Gastrocnemius medialis (tissue), 4 donors: ENCODE measurements at regions not wholly inside any gene's neighbourhood (a gene's known extent, or its start where the extent isn't known, plus 50 kb on each side); places are given as distances from the start of the nearest gene placed in this dataset.

Experiments used
- POLR2A ChIP-seq, 2 donors: fragments of 450-650 bp; IDR thresholded peaks; one replicate each; pipeline ENCODE4 v1.6.1; 2017; ENCODE audit warnings: antibody characterized with exemption in 2 of 2, mild to moderate bottlenecking in 2 of 2, moderate library complexity in 2 of 2
- TF ChIP-seq, protein P1 (sequence below), 5 experiments: fragments of 450-650 bp in 3 of 5; fragments of 200-600 bp in 2 of 5; sonication (generic) in 2 of 5; IDR thresholded peaks in 4 of 5; conservative IDR thresholded peaks in 1 of 5; 1 replicate in 4 of 5; 2 replicates in 1 of 5; pipeline ENCODE4 v1.5.1; 2016 to 2019; ENCODE audit warnings: antibody characterized with exemption in 5 of 5, mild to moderate bottlenecking in 3 of 5, moderate library complexity in 3 of 5

DNA sequence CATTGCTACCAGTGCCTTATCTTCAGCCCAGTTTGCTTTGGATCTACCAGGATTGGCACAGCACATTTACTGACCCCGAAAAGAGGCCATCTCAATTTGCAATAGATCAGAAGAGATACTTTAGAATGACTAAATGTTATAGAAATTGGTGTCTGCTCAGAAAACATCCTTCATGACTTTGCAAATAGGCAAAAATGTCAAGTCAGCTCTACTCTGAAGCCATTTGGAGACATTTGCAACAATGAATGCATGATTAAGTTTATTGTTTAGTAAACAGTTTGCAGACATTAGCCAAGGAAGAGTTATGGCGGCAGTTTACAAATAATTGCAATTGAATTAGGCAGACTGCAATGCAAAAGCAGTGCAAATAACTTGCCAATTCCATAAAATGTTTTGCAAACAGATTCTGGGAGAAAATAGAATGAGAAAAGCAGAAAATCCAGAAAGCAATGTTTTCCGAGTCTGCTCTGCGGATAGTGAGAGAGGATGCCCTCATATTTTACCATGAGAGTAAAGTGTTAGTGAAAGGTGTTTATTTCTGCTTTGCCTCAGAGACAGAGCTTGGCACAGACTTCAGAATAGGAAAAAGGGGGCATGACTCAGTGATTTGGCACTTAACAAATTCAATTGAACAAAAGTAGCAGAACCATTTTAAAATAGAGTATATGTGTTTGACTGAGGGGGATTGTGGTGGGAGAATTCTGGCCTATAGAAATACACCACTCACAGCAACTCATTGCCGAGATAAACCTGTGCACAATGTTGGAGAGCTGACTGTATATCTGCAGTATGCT lies 334.9 kb upstream of the NR2F2 start:
- TF ChIP-seq, protein P1, sequence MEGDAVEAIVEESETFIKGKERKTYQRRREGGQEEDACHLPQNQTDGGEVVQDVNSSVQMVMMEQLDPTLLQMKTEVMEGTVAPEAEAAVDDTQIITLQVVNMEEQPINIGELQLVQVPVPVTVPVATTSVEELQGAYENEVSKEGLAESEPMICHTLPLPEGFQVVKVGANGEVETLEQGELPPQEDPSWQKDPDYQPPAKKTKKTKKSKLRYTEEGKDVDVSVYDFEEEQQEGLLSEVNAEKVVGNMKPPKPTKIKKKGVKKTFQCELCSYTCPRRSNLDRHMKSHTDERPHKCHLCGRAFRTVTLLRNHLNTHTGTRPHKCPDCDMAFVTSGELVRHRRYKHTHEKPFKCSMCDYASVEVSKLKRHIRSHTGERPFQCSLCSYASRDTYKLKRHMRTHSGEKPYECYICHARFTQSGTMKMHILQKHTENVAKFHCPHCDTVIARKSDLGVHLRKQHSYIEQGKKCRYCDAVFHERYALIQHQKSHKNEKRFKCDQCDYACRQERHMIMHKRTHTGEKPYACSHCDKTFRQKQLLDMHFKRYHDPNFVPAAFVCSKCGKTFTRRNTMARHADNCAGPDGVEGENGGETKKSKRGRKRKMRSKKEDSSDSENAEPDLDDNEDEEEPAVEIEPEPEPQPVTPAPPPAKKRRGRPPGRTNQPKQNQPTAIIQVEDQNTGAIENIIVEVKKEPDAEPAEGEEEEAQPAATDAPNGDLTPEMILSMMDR (IDR thresholded peaks at IDR 0.05 in 4 of 5, conservative IDR thresholded peaks at IDR 0.05 in 1 of 5) = no peak
- TF ChIP-seq POLR2A (IDR thresholded peaks at IDR 0.05) = no peak
